Stimulated activated CD4-positive, alpha-beta T cell treated with anti-CD3 and anti-CD28 coated beads, Interleukin-1b, Interleukin-23, amount 100 ng/mL, for 4 hours (primary cell): ENCODE measurements at regions not wholly inside any gene's neighbourhood (a gene's known extent, or its start where the extent isn't known, plus 50 kb on each side); places are given as distances from the start of the nearest gene placed in this dataset.

Experiments
- DNase-seq, 2 donors: peaks; one replicate each; pipeline ENCODE4 v3.0.0-alpha.2; 2020; ENCODE audit warnings: low read depth in 2 of 2

GRCh38 chr11:104529906-104530305, 366.0 kb upstream of the PDGFD start:
- DNase-seq = no peak

DNA sequence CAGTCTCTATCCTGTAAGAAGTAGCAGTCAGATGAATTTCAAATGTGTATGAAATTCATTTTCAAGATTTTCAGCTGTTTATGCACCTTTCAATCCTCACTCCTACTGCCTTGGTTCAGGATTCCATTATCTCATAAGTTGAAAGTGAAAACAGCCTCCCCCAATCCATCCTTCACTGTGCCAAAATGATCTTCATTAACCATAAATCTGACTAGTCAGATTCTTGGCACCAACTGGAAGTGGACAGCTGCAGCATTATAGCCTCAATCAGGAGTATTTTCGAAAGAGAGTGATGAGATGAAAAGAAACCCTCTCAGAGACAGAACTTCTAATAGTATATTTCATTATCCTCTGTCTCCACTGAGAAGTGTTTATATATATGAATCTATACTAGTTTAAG, 365.3 kb upstream of the PDGFD start:
- no peak for DNase-seq

- no peak for DNase-seq
Measured at GRCh38 chr11:104526006-104526405, 362.1 kb upstream of the PDGFD start.

- DNase-seq = no peak
Measured at GRCh38 chr11:104525416-104525815, 361.5 kb upstream of the PDGFD start.

DNA sequence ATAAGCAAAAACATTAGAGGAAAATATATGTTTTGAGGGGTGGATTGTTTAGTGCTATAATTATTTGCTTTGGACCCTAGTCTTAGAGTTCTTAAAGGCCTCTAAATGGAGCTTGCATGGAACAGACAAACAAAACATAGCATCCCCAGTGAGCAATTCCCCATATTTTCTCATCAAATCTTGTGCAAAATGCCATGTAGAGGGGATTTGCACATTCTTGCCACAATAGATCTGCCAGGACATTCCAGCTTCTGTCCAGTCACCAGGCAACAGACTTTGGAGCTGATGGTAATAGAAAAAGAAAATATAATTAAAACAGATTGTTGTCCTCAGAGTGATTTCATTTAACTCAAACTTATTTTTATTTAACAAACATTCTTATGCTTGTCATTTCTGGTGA, 360.3 kb upstream of the PDGFD start:
- no peak for DNase-seq

- DNase-seq = no peak
Measured at GRCh38 chr11:104523611-104524010, 359.7 kb upstream of the PDGFD start.

- no peak for DNase-seq
Measured at GRCh38 chr11:104522650-104523049, 358.7 kb upstream of the PDGFD start.

- DNase-seq = no peak
Measured at GRCh38 chr11:104522123-104522522, 358.2 kb upstream of the PDGFD start.

GRCh38 chr11:104510169-104510568, 346.2 kb upstream of the PDGFD start:
- no peak for DNase-seq

GRCh38 chr11:104490182-104490581, 326.2 kb upstream of the PDGFD start:
- DNase-seq = no peak

DNA sequence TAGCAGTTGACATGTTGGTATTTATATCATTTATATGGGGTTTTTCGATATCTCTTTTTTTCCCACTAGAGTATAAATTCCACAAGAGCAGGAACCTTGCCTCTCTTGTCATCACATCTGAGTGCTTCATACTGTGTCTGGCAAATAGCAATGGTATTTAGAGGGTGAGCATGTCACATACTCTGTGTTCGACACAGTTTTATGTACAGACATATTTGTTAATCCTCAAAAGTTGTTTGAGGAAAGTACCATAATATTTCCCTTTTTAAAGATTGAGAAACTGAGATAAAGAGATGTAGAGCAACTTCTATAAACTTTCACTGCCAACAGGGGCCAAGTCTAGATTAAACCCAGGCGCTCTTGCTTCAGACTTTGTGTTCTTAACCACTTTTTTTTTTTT, 324.6 kb upstream of the PDGFD start:
- DNase-seq = no peak

- no peak for DNase-seq
Measured at GRCh38 chr11:104487046-104487806, 323.3 kb upstream of the PDGFD start.

DNA sequence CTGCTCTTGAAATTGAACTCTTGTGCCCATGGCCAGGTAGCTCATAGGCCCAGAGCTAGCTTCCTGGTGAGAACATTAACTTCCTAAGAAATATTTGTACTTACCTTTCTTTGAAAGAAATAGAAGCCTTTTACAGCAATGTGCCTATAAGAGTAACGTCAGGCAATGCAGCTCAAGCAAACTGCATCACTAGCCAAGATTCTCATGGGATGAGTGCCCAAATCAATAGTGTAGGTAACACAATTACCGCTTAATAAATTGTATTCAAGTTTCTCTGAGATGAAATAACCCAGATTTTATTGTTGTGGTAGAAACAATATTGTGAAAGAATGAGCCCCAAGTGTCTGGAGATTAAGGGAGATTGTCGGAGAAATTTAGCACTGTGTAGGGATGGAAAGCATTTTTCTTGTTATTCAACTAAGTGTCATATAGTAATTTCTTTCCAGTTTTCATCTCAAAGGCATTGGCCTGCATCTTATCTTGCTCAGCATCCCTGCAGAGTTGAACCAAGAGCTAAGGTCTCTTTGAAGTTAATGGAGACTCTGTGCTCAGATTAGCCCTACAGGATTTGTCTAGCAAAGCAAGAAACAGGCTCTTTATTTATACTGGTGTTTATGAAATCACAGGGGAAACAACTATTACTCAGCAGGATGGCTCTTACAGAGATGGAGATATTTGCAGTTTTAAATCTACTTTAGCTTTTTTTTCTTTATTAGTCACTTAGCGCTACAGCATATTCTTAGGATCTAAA, 321.0 kb upstream of the PDGFD start:
- no peak for DNase-seq

- DNase-seq = no peak
Measured at GRCh38 chr11:104476898-104477297, 313.0 kb upstream of the PDGFD start.

DNA sequence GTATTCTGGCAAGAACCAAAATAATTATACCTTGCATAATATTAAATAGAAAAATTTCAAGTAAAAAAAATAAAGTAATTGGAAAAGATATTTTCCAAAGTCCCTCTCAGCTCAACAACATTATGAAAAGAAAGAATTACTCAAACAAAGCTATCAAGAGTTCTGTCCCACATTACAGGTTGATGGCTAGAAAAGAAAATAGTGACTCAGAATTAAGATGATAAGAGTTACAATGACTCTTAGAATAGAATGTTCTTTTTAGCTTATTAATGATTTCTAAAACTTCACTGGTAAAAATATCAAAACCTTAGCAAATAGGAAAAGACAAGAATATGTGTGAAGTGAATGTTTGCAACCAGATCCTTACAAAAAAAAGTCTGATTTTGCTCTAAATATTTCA, 312.5 kb upstream of the PDGFD start:
- no peak for DNase-seq

GRCh38 chr11:104467404-104467803, 303.5 kb upstream of the PDGFD start:
- no peak for DNase-seq

DNA sequence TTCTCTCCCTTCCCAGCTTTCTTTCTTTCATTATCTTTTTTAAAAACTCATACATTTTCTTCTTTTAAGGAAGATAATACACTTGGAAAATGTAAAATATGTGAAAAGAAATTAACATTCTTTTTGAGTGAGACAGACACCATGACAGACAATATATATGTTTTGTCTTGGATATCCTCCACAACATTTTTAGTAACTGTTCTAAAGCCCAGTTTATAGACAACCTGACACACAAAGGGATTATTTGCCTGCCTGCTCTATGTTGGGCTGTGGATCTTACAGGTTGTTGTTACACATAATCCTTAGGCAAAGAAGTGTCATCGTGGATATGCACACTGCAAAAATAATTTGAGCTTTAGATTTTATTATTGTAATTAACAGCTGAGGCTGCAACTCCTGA, 301.4 kb upstream of the PDGFD start:
- no peak for DNase-seq

GRCh38 chr11:104464691-104465090, 300.7 kb upstream of the PDGFD start:
- no peak for DNase-seq

- DNase-seq = no peak
Measured at GRCh38 chr11:104462341-104462740, 298.4 kb upstream of the PDGFD start.

DNA sequence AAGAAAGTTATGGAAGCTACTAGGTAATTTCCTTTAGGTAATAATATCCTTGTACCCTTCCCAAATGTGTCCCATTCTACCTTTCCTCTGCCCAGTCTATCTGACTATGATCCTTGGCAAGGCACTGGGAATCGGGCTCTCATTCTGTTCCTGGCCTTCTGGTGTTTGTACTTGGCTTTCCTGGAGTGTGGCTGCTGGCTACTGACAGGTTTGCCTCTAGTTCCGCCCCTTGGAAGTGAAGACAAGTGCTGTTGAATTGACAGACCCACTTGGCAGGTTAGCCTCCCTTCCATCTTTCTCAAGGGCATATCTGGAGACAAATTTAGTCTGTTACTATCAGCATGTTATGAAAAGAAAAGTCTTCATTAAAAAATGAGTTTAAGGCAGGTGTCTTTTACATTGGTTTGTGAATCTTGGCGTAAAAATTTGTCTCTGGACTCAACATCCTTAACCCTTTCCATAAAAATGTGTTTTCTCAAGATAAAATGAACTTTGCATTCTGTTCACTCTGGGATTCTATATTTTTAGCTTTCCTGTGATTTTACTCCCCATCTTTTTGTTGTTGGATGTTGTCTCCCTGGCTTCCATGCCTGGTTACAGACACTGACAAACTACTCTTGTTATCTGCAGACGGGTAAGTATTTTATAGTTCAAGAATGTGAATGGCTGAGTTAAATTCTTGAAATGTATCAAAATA, 287.4 kb upstream of the PDGFD start:
- DNase-seq = no peak

DNA sequence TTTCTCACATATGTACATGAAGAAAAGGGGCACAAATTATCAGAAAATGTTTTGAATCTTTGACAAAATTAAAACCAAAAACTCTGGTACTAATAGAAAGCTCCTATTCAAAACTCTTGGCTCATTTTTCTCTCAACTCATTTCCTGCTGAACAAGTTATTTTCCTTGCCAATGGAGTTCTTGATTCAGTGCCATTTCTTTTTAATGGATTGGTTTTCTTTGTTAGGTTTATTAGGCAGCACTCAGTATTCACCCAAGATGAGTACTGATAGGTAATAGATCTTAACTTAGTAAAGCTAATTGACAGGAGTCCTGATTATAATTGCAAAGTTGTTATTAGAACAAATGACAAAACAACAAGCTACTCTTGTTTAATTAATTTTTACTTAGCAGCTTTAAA, 279.4 kb upstream of the PDGFD start:
- DNase-seq = no peak

DNA sequence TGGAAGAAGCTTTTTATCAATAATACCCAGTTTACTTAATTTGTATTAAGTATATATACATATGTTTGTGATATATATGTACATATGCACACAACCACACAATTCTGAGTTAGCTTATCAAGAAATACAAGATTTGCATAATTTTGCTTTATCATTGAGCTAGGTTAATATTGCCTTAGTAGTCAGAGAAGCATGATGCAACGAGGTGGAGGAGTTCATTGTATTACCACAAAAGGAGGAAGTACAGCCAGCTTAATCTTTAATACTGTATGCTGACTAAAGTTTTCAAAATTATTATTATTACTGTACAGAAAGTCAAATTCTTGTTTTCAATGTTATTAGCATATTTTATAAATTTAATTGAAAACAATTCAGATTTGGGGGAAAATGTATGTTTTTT, 278.4 kb upstream of the PDGFD start:
- DNase-seq = no peak

GRCh38 chr11:104435494-104435893, 271.5 kb upstream of the PDGFD start:
- no peak for DNase-seq
